NCI-H1417 (cell line): ENCODE measurements at regions not wholly inside any gene's neighbourhood (a gene's known extent, or its start where the extent isn't known, plus 50 kb on each side); places are given as distances from the start of the nearest gene placed in this dataset.

Source experiments
- DNase-seq, 3 experiments: peaks; one replicate each; lab custom pipeline; 2025; lab: John Stamatoyannopoulos, UW

- no peak for DNase-seq
Observed at GRCh38 chr3:180829409-180830405, 82.8 kb upstream of the FXR1 start.

- DNase-seq: no peak
Observed at GRCh38 chr3:180835501-180835900, 77.0 kb upstream of the FXR1 start.

- no peak for DNase-seq
Observed at GRCh38 chr3:180836766-180837165, 75.7 kb upstream of the FXR1 start.

- DNase-seq: no peak
Observed at GRCh38 chr3:180854887-180855286, 57.6 kb upstream of the FXR1 start.

GRCh38 chr3:180855364-180855763, 57.1 kb upstream of the FXR1 start:
- peak in 2 of 3 experiments; percentile 46 to 74 for DNase-seq

- no peak for DNase-seq
Observed at GRCh38 chr3:180855956-180856355, 56.5 kb upstream of the FXR1 start.

GRCh38 chr3:180860180-180860858, 52.2 kb upstream of the FXR1 start:
- no peak for DNase-seq
